Brain microvascular endothelial cell (primary cell): ENCODE measurements at regions not wholly inside any gene's neighbourhood (a gene's known extent, or its start where the extent isn't known, plus 50 kb on each side); places are given as distances from the start of the nearest gene placed in this dataset.

Experiments
- DNase-seq: peaks from one replicate; pipeline ENCODE4 v3.0.0-alpha.2; 2020
- H3K27ac ChIP-seq: fragments of 250-450 bp; sonication (Bioruptor Pico); 2 replicates; pipeline ENCODE4 v1.5.1; 2020; ENCODE audit warnings: mild to moderate bottlenecking, moderate library complexity
- H3K27me3 ChIP-seq: fragments of 250-450 bp; sonication (Bioruptor Pico); replicated peaks from 2 replicates; pipeline ENCODE4 v1.5.1; 2020; ENCODE audit warnings: mild to moderate bottlenecking
- H3K36me3 ChIP-seq: fragments of 250-450 bp; sonication (Bioruptor Pico); replicated peaks from 2 replicates; pipeline ENCODE4 v1.5.1; 2020; ENCODE audit warnings: mild to moderate bottlenecking
- H3K4me3 ChIP-seq: 2 replicates; pipeline ENCODE4 v1.5.1; 2011; ENCODE audit warnings: low read depth, mild to moderate bottlenecking, control low read depth, low read length, moderate library complexity
- in situ Hi-C: cut with HindIII; loops from 2 replicates; pipeline ENCODE4 v1.10.0; 2017; ENCODE audit warnings: low sequenced_read_pairs, low pct_ligation_motif_present
- TF ChIP-seq, protein P1 (sequence below): IDR thresholded peaks from 2 replicates; pipeline ENCODE4 v1.5.1; 2011; ENCODE audit warnings: low read depth, mild to moderate bottlenecking, moderate library complexity, low read length, control low read depth, inconsistent platforms; ENCODE audit errors: missing control alignments

DNA sequence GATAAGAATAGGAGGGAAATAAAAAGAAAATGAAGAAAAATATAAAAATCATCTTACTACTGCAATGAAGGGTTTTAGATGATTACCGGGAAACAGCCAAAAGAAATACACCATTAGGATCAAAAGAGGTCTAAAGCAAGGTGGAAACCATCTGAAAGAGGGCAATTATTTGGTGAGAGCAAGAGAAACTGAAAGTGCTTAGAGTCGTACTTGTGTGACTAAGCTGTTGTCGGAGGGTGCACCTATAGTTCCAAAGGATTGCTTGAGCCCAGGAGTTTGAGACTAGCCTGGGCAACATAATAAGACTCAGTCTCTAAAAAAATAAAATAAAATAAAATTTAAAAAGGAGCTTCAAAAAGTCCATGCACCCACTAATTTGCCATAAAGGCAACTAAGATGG is 169.5 kb downstream of the DKK1 start:
- in situ Hi-C loops, result no loop called here
- H3K36me3 ChIP-seq, result no peaks in the 10 kb centered on the region
- TF ChIP-seq, protein P1, sequence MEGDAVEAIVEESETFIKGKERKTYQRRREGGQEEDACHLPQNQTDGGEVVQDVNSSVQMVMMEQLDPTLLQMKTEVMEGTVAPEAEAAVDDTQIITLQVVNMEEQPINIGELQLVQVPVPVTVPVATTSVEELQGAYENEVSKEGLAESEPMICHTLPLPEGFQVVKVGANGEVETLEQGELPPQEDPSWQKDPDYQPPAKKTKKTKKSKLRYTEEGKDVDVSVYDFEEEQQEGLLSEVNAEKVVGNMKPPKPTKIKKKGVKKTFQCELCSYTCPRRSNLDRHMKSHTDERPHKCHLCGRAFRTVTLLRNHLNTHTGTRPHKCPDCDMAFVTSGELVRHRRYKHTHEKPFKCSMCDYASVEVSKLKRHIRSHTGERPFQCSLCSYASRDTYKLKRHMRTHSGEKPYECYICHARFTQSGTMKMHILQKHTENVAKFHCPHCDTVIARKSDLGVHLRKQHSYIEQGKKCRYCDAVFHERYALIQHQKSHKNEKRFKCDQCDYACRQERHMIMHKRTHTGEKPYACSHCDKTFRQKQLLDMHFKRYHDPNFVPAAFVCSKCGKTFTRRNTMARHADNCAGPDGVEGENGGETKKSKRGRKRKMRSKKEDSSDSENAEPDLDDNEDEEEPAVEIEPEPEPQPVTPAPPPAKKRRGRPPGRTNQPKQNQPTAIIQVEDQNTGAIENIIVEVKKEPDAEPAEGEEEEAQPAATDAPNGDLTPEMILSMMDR, result no peak
- DNase-seq, result no peak
- H3K27me3 ChIP-seq, result no peaks in the 10 kb centered on the region
- no peak overlapping the region for H3K27ac ChIP-seq
- H3K4me3 ChIP-seq, result no peak overlapping the region

DNA sequence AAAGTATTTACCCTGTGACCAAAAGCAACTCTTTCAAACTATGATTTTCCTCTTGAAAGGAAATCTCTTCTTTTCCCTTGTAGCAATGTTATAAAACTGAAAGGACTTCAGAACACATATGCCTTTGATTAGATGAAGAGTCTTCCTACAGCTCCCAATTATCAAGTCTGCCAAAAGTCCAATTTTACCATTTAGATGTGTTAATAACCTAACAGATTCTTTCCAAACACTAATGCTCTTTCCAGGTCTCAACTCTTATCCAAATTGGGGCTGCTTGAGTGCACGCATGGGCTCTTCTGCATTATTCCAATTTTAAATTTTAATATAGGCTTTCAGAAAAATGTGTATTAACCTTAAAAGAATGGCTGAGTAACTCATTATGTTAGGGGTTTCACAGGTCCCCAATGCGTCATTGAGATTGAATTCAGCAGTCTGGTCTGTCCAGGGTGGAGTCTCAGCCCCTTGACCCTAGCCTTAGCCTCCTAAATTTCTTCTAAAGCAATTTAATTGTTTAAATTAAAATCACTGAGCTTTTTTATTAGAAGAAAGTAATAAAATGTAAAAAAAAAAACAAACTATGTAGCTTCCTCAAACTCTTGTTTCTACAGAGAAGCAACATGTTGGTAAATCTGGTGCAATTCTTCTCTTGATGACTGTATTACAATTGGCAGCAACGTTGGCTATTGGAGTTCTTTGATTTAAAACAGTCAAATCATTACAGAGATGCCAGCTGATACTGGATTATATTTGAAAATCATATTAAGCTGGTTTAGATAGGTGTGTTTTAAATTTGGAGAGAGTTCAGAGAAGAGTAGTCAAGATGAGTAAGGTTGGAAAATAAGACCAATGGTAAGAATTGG is 170.4 kb downstream of the DKK1 start:
- DNase-seq, result no peak
- H3K27me3 ChIP-seq, result no peaks in the 10 kb centered on the region
- H3K27ac ChIP-seq, result no peak overlapping the region
- in situ Hi-C loops, result no loop called here
- H3K4me3 ChIP-seq, result no peak overlapping the region
- TF ChIP-seq, protein P1, result no peak
- H3K36me3 ChIP-seq, result no peaks in the 10 kb centered on the region

DNA sequence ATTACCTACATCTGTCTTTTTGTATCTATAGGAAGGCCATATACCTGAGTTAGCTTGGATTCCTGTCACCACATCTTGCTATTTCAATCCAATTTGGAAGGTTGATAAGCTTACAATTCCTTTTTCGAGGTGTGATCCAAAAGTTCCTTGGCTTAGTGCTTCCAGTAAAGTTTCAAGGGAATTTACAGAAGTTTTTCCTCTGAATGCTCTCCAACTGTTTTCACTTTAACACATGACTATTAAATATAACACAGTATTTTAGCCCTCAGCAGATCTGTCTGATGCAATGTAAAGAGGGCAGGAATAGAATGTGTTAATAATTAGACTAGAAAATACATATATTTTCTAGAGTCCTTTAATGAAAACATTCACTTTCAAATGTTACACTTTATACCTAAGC is 171.4 kb downstream of the DKK1 start:
- TF ChIP-seq, protein P1, result no peak
- Histone ChIP-seq H3K4me3 (no peak overlapping the region), H3K27me3 (no peaks in the 10 kb centered on the region), H3K36me3 (no peaks in the 10 kb centered on the region), H3K27ac (no peak overlapping the region)
- DNase-seq, result no peak
- in situ Hi-C loops, result no loop called here

GRCh38 chr10:52486840-52487611 is 172.9 kb downstream of the DKK1 start:
- Histone ChIP-seq H3K4me3 (no peak overlapping the region), H3K27ac (peak overlapping the region; percentile 88)
- in situ Hi-C loops, result no loop called here

DNA sequence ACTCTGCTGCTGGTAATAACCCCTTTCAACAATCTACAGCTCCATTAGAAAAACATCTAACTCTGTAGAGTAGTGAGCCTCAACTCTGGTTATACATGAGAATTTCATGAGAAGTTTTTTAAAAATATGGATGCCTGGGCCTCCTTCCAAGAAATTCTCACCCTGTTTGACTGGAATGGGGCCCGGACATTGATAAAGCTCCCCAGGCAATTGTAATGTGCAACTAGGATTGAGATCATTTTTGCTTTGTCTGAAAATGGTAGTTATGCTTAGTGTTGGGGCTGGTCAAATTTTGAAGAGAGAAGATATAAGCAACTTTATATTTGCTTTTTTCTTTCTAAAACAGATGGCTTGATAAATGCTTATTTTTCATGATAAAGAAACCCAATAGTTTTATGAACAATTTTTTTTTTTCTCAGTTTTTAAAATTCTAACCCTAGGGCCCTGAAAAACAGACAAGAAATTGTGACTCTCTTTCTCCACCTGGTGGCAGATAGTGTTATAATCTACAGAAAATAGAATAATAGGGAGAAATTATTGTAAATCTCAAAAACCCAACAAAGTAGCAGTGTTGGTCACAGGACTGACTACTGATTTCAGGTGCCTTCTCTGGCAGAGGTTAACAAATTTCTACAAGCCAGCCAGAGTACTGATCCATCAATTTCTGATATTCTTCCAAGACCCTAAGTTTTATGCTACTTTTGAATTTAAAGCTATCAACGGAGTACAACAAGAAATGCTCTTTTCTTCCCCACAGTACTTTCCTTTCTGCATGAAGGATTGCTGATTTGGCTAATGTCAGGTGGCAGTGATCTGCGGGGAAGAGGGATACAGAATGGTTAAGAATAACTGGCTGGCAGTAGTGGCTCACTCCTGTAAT is 174.8 kb downstream of the DKK1 start:
- Histone ChIP-seq H3K4me3 (no peak overlapping the region), H3K27ac (peak overlapping the region; percentile 63), H3K27me3 (no peaks in the 10 kb centered on the region), H3K36me3 (no peaks in the 10 kb centered on the region)
- TF ChIP-seq, protein P1, result peak; percentile 40
- peak; percentile 50 for DNase-seq
- in situ Hi-C loops, result no loop called here

More at GRCh38 chr10:52486840-52487611, 172.9 kb downstream of the DKK1 start:
- H3K27me3 ChIP-seq, result no peaks in the 10 kb centered on the region
- DNase-seq, result peak; percentile 87
- TF ChIP-seq, protein P1, result no peak
- no peaks in the 10 kb centered on the region for H3K36me3 ChIP-seq
